Panc1 (cell line): ENCODE measurements at regions not wholly inside any gene's neighbourhood (a gene's known extent, or its start where the extent isn't known, plus 50 kb on each side); places are given as distances from the start of the nearest gene placed in this dataset.

Experiments used
- POLR2AphosphoS5 ChIP-seq: IDR thresholded peaks from 2 replicates; pipeline ENCODE4 v1.6.1; 2012; ENCODE audit warnings: mild to moderate bottlenecking, low read depth, low read length, moderate library complexity
- TF ChIP-seq, protein P1 (sequence below): fragments of 450-650 bp; IDR thresholded peaks from 2 replicates; pipeline ENCODE4 v1.5.1; 2017; ENCODE audit warnings: mild to moderate bottlenecking
- TF ChIP-seq, protein P2 (sequence below), 2 experiments: IDR thresholded peaks; 2 replicates each; pipeline ENCODE4 v1.6.1; 2011 to 2012; ENCODE audit warnings: low read depth in 2 of 2, control low read depth in 1 of 2, low read length in 1 of 2, mild to moderate bottlenecking in 1 of 2, moderate library complexity in 1 of 2; ENCODE audit not compliant: insufficient read depth in 1 of 2

DNA sequence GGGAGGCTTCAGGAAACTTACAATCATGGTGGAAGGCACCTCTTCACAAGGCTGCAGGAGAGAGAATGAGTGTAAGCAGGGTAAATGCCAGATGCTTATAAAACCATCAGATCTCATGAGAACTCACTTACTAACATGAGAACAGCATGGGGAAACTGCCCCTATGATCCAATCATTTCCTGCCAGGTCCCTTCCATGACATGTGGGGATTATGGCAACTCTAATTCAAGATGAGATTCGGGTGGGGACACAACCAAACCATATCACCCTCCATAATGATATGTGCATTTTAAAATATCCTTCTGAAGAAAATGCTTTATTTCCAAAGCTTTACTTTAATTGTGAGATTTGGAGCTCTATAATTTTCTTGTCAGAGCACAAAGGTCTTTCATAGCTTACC, 154.1 kb upstream of the CENPW start:
- TF ChIP-seq, protein P1, sequence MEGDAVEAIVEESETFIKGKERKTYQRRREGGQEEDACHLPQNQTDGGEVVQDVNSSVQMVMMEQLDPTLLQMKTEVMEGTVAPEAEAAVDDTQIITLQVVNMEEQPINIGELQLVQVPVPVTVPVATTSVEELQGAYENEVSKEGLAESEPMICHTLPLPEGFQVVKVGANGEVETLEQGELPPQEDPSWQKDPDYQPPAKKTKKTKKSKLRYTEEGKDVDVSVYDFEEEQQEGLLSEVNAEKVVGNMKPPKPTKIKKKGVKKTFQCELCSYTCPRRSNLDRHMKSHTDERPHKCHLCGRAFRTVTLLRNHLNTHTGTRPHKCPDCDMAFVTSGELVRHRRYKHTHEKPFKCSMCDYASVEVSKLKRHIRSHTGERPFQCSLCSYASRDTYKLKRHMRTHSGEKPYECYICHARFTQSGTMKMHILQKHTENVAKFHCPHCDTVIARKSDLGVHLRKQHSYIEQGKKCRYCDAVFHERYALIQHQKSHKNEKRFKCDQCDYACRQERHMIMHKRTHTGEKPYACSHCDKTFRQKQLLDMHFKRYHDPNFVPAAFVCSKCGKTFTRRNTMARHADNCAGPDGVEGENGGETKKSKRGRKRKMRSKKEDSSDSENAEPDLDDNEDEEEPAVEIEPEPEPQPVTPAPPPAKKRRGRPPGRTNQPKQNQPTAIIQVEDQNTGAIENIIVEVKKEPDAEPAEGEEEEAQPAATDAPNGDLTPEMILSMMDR = no peak
- no peak for TF ChIP-seq POLR2AphosphoS5
- TF ChIP-seq, protein P2, sequence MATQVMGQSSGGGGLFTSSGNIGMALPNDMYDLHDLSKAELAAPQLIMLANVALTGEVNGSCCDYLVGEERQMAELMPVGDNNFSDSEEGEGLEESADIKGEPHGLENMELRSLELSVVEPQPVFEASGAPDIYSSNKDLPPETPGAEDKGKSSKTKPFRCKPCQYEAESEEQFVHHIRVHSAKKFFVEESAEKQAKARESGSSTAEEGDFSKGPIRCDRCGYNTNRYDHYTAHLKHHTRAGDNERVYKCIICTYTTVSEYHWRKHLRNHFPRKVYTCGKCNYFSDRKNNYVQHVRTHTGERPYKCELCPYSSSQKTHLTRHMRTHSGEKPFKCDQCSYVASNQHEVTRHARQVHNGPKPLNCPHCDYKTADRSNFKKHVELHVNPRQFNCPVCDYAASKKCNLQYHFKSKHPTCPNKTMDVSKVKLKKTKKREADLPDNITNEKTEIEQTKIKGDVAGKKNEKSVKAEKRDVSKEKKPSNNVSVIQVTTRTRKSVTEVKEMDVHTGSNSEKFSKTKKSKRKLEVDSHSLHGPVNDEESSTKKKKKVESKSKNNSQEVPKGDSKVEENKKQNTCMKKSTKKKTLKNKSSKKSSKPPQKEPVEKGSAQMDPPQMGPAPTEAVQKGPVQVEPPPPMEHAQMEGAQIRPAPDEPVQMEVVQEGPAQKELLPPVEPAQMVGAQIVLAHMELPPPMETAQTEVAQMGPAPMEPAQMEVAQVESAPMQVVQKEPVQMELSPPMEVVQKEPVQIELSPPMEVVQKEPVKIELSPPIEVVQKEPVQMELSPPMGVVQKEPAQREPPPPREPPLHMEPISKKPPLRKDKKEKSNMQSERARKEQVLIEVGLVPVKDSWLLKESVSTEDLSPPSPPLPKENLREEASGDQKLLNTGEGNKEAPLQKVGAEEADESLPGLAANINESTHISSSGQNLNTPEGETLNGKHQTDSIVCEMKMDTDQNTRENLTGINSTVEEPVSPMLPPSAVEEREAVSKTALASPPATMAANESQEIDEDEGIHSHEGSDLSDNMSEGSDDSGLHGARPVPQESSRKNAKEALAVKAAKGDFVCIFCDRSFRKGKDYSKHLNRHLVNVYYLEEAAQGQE (IDR thresholded peaks at IDR 0.05; ENCODE audit: insufficient read depth in 1 of 2, low read depth in 2 of 2, low read length in 1 of 2) = no peak
